ENCODE measurements at regions not wholly inside any gene's neighbourhood (a gene's known extent, or its start where the extent isn't known, plus 50 kb on each side); places are given as distances from the start of the nearest gene placed in this dataset.
"Not testable (repeated sequence)": the region's sequence is repeated elsewhere in the genome, so short reads cannot be mapped to it uniquely, and the experiment has no call there.

- no peak for DNase-seq (ENCODE audit: low read depth, low spot score)
These were observed 158.6 kb downstream of the SAMD5 start for GRCh38 chr6:147667082-147667481.

- DNase-seq (ENCODE audit: low read depth, low spot score): no peak
These were observed 165.6 kb downstream of the SAMD5 start for GRCh38 chr6:147674099-147674498.

- DNase-seq (ENCODE audit: low read depth, low spot score): no peak
These were observed 166.3 kb downstream of the SAMD5 start for GRCh38 chr6:147674794-147675193.

- DNase-seq (ENCODE audit: low read depth, low spot score): no peak
These were observed 166.8 kb downstream of the SAMD5 start for GRCh38 chr6:147675281-147675680.

- DNase-seq (ENCODE audit: low read depth, low spot score): no peak
These were observed 168.2 kb downstream of the SAMD5 start for GRCh38 chr6:147676495-147677199.

GRCh38 chr6:147677647-147678046 lies 169.2 kb downstream of the SAMD5 start:
- DNase-seq (ENCODE audit: low read depth, low spot score): no peak

GRCh38 chr6:147678253-147678652 lies 169.8 kb downstream of the SAMD5 start:
- DNase-seq (ENCODE audit: low read depth, low spot score): no peak

- no peak for DNase-seq (ENCODE audit: low read depth, low spot score)
These were observed 176.4 kb downstream of the SAMD5 start for GRCh38 chr6:147684906-147685305.

GRCh38 chr6:147689398-147689797 lies 180.9 kb downstream of the SAMD5 start:
- DNase-seq (ENCODE audit: low read depth, low spot score): no peak

- DNase-seq (ENCODE audit: low read depth, low spot score): no peak
These were observed 183.0 kb downstream of the SAMD5 start for GRCh38 chr6:147691446-147691845.

- DNase-seq (ENCODE audit: low read depth, low spot score): no peak
These were observed 184.7 kb downstream of the SAMD5 start for GRCh38 chr6:147693181-147693580.

- not testable (repeated sequence) for DNase-seq (ENCODE audit: low read depth, low spot score)
These were observed 186.1 kb downstream of the SAMD5 start for GRCh38 chr6:147694556-147694955.

GRCh38 chr6:147695819-147696218 lies 187.3 kb downstream of the SAMD5 start:
- DNase-seq (ENCODE audit: low read depth, low spot score): no peak

- DNase-seq (ENCODE audit: low read depth, low spot score): no peak
These were observed 190.7 kb downstream of the SAMD5 start for GRCh38 chr6:147699140-147699539.

- DNase-seq (ENCODE audit: low read depth, low spot score): no peak
These were observed 191.1 kb downstream of the SAMD5 start for GRCh38 chr6:147699637-147700036.

GRCh38 chr6:147700436-147701209 lies 192.1 kb downstream of the SAMD5 start:
- no peak for DNase-seq (ENCODE audit: low read depth, low spot score)

- DNase-seq (ENCODE audit: low read depth, low spot score): no peak
These were observed 196.2 kb downstream of the SAMD5 start for GRCh38 chr6:147704691-147705090.

GRCh38 chr6:147707524-147707923 lies 199.0 kb downstream of the SAMD5 start:
- no peak for DNase-seq (ENCODE audit: low read depth, low spot score)

GRCh38 chr6:147708170-147708569 lies 199.7 kb downstream of the SAMD5 start:
- DNase-seq (ENCODE audit: low read depth, low spot score): no peak

- DNase-seq (ENCODE audit: low read depth, low spot score): no peak
These were observed 201.1 kb downstream of the SAMD5 start for GRCh38 chr6:147709396-147710272.

GRCh38 chr6:147710890-147711289 lies 202.4 kb downstream of the SAMD5 start:
- no peak for DNase-seq (ENCODE audit: low read depth, low spot score)

GRCh38 chr6:147711476-147711875 lies 203.0 kb downstream of the SAMD5 start:
- DNase-seq (ENCODE audit: low read depth, low spot score): no peak

Data from brain pericyte (primary cell).